Gastroesophageal sphincter (tissue), 4 donors: ENCODE measurements at regions not wholly inside any gene's neighbourhood (a gene's known extent, or its start where the extent isn't known, plus 50 kb on each side); places are given as distances from the start of the nearest gene placed in this dataset.

Source experiments
- ATAC-seq: fragments of 150-250 bp; one replicate; pipeline ENCODE4 v1.9.1; 2016; ENCODE audit warnings: mild to moderate bottlenecking, moderate library complexity
- H3K27ac ChIP-seq, 4 donors: fragments of 200-600 bp; sonication (generic) in 3 of 4; 1 replicate in 3 of 4; 2 replicates in 1 of 4; pipeline ENCODE4 v1.5.1; 2016 to 2019
- H3K27me3 ChIP-seq: fragments of 200-600 bp; sonication (generic); one replicate; pipeline ENCODE4 v1.5.1; 2019
- H3K36me3 ChIP-seq, 2 donors: fragments of 200-600 bp; sonication (generic); one replicate each; pipeline ENCODE4 v1.5.1; 2019; ENCODE audit warnings: control low read depth in 1 of 2
- H3K4me1 ChIP-seq, 3 donors: fragments of 200-600 bp; sonication (generic); 1 replicate in 2 of 3; 2 replicates in 1 of 3; pipeline ENCODE4 v1.5.1; 2016 to 2019; ENCODE audit warnings: control low read depth in 2 of 3
- H3K4me3 ChIP-seq, 2 donors: fragments of 200-600 bp; sonication (generic); one replicate each; pipeline ENCODE4 v1.5.1; 2019; ENCODE audit warnings: mild to moderate bottlenecking in 1 of 2, moderate library complexity in 1 of 2
- H3K9me3 ChIP-seq, 3 donors: fragments of 200-600 bp; sonication (generic); one replicate each; pipeline ENCODE4 v1.5.1; 2017 to 2019; ENCODE audit warnings: control low read depth in 2 of 3
- CTCF ChIP-seq, 4 experiments: fragments of 200-600 bp in 2 of 4; fragments of 450-650 bp in 2 of 4; sonication (generic) in 1 of 4; IDR thresholded peaks; one replicate each; pipeline ENCODE4 v1.5.1; 2017 to 2019; ENCODE audit warnings: antibody characterized with exemption in 4 of 4, mild to moderate bottlenecking in 2 of 4, moderate library complexity in 2 of 4
- EP300 ChIP-seq: sonication (generic); formaldehyde crosslinking; IDR thresholded peaks from one replicate; pipeline ENCODE4 v1.6.1; 2017; ENCODE audit warnings: antibody characterized with exemption, mild to moderate bottlenecking
- POLR2A ChIP-seq, 2 donors: fragments of 450-650 bp; IDR thresholded peaks; one replicate each; pipeline ENCODE4 v1.6.1; 2017; ENCODE audit warnings: antibody characterized with exemption in 2 of 2, mild to moderate bottlenecking in 2 of 2, moderate library complexity in 1 of 2
- POLR2AphosphoS5 ChIP-seq: sonication (generic); formaldehyde crosslinking; IDR thresholded peaks from one replicate; pipeline ENCODE4 v1.6.1; 2017; ENCODE audit warnings: antibody characterized with exemption
- WGBS, 2 donors: methylation state at CpG; one replicate each; pipeline ENCODE4 v1.1.5; 2018; ENCODE audit warnings: low coverage in 1 of 2; 5-methylcytosine and 5-hydroxymethylcytosine counted together

GRCh38 chr2:187862715-187863114 is 308.5 kb upstream of the TFPI start:
- Histone ChIP-seq H3K27me3 (peaks cover 6% of the 10 kb centered on the region), H3K9me3 (no peaks in the 10 kb centered on the region), H3K4me1 (no peaks in the 10 kb centered on the region), H3K27ac (no peak overlapping the region), H3K4me3 (no peak overlapping the region), H3K36me3 (no peaks in the 10 kb centered on the region)
- 11 to 17% methylated on average over 3 of the region's 3 CpGs for WGBS, 2 donors
- no peak for ATAC-seq
- no peak for TF ChIP-seq EP300
- no peak for TF ChIP-seq CTCF (IDR thresholded peaks at IDR 0.05)
- TF ChIP-seq POLR2A (IDR thresholded peaks at IDR 0.05) = no peak
- no peak for TF ChIP-seq POLR2AphosphoS5

GRCh38 chr2:187865025-187865424 is 310.8 kb upstream of the TFPI start:
- Histone ChIP-seq H3K27ac (no peak overlapping the region), H3K9me3 (no peaks in the 10 kb centered on the region), H3K36me3 (no peaks in the 10 kb centered on the region), H3K4me1 (no peaks in the 10 kb centered on the region), H3K4me3 (no peak overlapping the region), H3K27me3 (peaks cover 6% of the 10 kb centered on the region)
- no CpG with 5 or more reads among the region's 4 CpGs for WGBS, 2 donors
- TF ChIP-seq POLR2AphosphoS5 (no peak), EP300 (no peak), POLR2A (IDR thresholded peaks at IDR 0.05) (no peak), CTCF (IDR thresholded peaks at IDR 0.05) (no peak)
- ATAC-seq = no peak

- Histone ChIP-seq H3K36me3 (no peaks in the 10 kb centered on the region), H3K9me3 (no peaks in the 10 kb centered on the region), H3K27ac (no peak overlapping the region), H3K4me3 (no peak overlapping the region), H3K4me1 (no peaks in the 10 kb centered on the region), H3K27me3 (peaks cover 6% of the 10 kb centered on the region)
- no peak for ATAC-seq
- no peak for TF ChIP-seq CTCF (IDR thresholded peaks at IDR 0.05)
- TF ChIP-seq EP300 = no peak
- no peak for TF ChIP-seq POLR2AphosphoS5
- no peak for TF ChIP-seq POLR2A (IDR thresholded peaks at IDR 0.05)
- 87 to 93% methylated on average over 3 to 4 of the region's 8 CpGs for WGBS, 2 donors
Observed at GRCh38 chr2:187867165-187867564, 312.9 kb upstream of the TFPI start.

- Histone ChIP-seq H3K9me3 (no peaks in the 10 kb centered on the region), H3K4me3 (no peak overlapping the region), H3K27me3 (peaks cover 6% of the 10 kb centered on the region), H3K36me3 (no peaks in the 10 kb centered on the region), H3K27ac (no peak overlapping the region), H3K4me1 (no peaks in the 10 kb centered on the region)
- TF ChIP-seq CTCF (IDR thresholded peaks at IDR 0.05) (no peak), POLR2A (IDR thresholded peaks at IDR 0.05) (no peak), POLR2AphosphoS5 (no peak), EP300 (no peak)
- 77 to 100% methylated on average over 3 to 6 of the region's 9 CpGs for whole genome bisulfite sequencing, 2 donors
- ATAC-seq = no peak
Observed at GRCh38 chr2:187869195-187869594, 315.0 kb upstream of the TFPI start.

GRCh38 chr2:187871506-187871905 is 317.3 kb upstream of the TFPI start:
- no peak for ATAC-seq
- Histone ChIP-seq H3K4me3 (no peak overlapping the region), H3K27me3 (peaks cover 6% of the 10 kb centered on the region), H3K9me3 (no peaks in the 10 kb centered on the region), H3K4me1 (no peaks in the 10 kb centered on the region), H3K27ac (no peak overlapping the region), H3K36me3 (no peaks in the 10 kb centered on the region)
- TF ChIP-seq POLR2A (IDR thresholded peaks at IDR 0.05) (no peak), EP300 (no peak), POLR2AphosphoS5 (no peak), CTCF (IDR thresholded peaks at IDR 0.05) (no peak)
- WGBS, 2 donors = 78 to 92% methylated on average over 3 of the region's 3 CpGs
